ENCODE measurements at regions not wholly inside any gene's neighbourhood (a gene's known extent, or its start where the extent isn't known, plus 50 kb on each side); places are given as distances from the start of the nearest gene placed in this dataset.

DNA sequence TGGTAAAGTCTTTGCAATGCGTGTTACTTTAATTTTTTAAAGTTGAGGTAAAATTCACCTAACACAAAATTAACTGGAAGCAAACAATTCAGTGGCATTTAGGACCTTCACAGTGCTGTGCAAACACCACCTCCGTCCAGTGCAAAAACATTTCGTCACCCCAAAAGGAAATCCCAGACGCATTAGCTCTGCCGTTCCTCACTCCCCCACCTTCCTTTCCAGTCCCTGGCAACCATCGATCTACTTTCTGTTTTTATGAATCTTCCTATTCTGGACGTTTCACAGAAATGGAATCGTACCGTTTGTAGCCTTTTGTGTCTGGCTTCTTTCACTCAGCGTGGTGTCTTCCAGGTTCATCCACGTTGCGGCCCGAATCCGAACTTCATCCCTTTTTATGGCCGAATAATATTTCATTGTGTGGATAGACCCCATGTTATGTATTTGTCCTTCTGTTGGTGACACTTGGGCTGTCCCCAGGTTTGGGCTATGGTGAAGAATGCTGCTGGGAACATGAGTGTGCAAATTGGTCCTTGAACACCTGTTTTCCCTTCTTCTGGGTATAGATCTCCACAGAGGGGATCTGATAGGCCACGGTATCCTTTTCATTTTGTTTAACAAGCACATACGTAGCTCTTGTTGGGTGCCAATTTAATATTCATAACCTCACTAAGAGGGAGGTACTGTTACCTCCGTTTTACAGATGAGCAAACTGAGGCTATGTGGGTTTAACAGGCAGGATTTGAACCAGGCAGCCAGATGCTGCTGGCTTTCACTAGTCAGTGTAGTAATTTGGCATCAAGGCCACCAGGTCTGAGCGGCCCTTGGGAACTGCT lies 232.0 kb upstream of the GSE1 start:
- DNase-seq: no peak

GRCh38 chr16:85381738-85382592 lies 231.2 kb upstream of the GSE1 start:
- DNase-seq: no peak

DNA sequence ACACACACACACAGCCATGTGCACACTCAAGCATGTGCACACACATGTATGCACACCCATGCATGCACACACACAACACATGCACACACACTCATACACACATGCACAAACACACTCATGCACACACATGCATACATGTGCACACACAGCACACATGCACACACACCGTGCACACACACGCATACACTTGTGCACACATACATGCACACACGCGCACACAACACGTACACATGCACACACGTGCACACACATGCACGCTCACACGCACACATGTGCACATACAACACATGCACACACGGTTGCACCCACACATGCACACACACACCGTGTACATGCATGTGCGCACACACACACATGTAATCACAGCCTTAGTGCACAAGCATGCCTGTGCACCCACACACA lies 230.4 kb upstream of the GSE1 start:
- no peak for DNase-seq

DNA sequence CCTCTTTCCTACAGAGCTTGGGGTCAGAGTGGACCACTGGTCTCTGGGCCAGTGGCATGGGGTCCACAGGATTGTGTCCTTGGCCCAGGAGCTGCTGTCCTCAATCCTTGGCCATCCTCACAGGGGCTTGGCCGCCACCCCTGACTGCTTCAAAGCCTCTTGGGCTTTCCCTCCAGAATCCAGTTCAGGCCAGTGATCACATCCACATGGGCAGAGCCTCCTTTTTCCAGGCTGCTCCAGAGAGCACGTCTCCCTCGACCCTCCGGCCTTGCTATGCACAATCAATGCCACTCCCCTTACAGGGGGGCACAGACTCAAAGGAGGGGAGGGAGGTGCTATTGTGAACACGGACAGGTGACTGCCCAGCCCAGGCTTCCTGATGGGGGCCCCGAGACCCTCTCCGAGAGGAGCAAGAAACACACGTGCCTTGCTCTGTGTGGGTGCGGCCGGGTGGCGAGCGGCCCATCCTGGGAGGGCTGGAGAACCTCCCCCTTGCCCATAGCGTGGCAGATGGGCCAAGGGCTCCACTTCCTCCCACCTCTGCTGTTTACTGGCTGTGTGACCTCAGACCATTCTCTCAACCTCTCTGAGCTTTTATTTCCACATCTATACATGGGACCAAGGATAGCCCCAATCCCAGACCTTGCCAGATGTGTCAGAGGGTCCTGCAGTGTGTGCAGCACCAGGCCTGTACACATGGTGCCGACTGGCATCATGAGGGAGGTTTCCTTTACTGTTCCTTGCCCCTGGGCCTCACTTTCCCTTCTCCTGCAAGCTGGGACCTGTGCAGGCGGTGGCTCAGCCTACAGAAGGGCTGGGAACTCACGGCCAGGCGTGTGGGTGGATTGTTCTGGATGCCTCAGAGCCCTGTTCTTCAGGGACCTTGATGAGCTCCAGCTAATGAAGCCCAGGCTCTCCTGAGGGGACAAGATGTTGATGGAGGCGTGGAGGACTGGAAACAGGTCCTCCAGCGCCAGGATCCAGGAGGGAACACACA lies 229.0 kb upstream of the GSE1 start:
- DNase-seq: no peak

GRCh38 chr16:85384833-85385462 lies 228.2 kb upstream of the GSE1 start:
- no peak for DNase-seq

DNA sequence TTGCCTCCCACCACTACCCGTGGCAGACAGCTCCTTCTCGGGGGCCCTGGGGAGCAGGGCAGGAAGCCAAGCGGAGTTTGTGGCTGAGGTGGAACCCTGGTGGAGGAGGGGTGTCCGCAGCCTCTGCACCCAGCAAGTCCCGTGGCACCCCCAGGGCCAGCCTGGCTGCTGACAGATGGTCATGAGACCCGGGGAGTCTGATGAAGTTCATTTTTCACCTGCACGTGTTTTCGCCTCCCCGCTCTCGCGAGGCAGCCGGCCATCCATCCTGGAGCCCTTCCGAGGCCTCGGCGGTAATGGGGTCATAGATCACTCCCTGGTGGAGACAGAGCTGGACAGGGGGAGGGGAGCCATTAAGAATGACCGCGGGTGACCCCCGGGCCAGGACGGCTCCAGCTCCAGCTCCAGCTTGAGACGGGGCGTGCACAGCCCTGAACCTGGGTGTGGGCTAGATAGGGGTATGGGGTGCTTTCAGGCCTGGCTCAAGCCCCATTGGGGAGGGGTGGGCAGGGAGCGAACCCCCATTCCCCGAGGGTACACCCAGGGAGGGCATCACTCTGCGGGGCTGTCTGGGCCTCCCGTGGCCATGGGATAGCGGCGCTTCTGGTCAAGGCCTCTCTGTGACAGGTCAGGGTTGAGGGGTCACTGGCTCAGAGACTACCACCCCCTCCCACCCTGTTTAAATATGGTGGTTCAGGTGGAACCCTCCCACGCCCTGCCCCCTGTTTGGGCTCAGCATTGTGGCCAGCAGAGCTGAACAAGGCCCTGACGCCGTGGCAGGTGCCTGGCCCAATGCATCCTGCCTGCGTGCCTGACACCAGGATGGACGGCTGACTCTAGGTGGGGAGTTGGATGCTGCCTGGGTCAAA lies 227.4 kb upstream of the GSE1 start:
- DNase-seq: no peak

DNA sequence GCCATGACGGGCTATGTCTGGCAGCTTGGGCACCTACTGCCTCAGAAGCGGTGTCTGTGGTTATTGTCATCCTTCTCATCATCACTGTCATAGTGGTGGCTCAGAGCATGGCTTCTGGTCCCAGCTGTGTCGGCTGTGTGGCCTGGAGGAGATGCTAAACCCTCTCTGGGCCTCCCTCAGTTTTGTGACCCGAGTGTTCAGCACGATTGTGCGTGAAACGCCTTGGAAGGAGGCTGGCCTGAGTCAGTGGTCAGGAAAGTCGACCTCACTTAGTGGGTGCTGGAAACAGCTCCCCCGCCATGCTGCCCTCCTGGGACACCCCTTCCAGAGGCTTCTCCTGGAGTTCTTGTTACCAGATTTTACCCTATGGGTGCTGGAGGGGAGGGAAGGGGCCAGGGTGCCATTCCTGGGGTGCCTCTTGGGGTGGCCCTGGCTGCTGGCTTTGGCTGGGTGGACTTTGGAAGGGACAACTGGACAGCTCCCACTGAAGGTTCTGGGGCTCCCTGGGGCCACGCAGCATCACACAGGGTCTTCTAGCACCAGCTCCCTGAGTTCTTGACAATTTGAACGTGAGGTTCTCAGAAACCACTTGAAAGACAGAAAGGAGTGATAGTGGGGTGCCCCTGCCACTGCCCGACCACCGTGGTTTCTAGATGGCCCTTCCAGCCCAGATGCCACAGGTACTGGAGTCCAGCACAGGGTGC lies 226.5 kb upstream of the GSE1 start:
- DNase-seq: no peak

GRCh38 chr16:85387171-85387507 lies 226.0 kb upstream of the GSE1 start:
- DNase-seq: no peak

GRCh38 chr16:85387731-85388295 lies 225.3 kb upstream of the GSE1 start:
- no peak for DNase-seq

- no peak for DNase-seq
Measured at GRCh38 chr16:85389679-85390470, 223.2 kb upstream of the GSE1 start.

GRCh38 chr16:85390511-85391174 lies 222.5 kb upstream of the GSE1 start:
- no peak for DNase-seq

DNA sequence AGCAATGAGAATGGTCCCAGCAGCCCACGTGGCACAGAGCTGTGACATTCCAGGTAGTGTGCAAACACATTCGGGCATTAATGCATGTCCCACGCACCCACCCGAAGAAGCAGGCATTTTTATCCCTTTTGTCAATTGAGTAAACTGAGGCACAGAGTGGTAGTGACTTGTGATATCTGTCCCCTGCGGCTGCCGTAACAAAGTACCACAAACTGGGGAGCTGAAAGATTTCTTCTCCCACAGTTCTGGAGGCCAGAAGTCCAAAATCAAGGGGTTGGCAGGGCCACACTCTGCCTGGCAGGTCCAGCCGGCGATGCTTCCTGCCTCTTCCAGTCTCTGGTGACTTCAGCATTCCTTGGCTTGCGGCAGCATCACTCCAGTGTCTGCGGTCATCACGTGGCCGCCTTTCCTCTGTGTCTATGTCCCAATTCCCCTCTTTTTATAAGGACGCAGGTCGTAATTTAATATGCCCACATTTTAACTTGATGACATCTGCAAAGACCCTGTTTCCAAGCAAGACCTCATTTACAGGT lies 221.9 kb upstream of the GSE1 start:
- no peak for DNase-seq

DNA sequence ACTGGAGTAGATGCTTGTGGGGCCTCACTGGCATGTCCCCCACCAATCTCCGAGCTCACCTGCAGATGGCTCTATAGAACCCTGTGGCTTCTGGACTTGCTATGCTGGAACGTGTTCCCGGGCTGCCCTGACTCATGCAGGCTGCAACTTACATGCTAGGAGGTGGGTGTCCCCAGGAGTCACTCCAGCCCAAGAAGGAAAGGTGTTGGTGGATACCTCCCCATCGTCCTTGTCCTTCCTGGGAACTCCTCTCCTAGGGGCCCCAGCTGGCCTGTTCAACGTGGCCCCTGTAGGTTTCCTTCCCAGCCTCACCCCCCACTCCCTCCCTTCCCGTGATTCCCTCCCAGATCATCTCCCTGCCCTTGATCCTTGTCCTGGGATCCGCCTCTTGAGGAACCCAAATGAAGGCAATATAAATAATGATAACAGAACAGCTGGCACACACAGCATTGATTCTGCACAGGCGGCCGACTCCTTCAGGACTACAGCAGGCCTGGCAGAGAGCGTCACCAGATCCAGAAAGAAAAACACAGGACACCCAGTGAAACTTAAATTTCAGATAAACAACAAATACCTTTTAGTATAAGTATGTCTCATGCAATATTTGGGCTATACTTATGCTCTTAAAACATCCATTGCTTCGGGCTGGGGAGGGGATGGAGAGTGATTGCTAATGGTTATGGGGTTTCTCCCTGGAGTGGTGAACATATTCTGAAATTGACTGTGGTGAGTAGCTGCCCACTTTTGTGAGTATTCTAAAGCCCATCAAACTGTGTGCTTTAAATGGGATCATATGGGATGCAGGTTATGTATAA lies 221.1 kb upstream of the GSE1 start:
- DNase-seq: no peak

DNA sequence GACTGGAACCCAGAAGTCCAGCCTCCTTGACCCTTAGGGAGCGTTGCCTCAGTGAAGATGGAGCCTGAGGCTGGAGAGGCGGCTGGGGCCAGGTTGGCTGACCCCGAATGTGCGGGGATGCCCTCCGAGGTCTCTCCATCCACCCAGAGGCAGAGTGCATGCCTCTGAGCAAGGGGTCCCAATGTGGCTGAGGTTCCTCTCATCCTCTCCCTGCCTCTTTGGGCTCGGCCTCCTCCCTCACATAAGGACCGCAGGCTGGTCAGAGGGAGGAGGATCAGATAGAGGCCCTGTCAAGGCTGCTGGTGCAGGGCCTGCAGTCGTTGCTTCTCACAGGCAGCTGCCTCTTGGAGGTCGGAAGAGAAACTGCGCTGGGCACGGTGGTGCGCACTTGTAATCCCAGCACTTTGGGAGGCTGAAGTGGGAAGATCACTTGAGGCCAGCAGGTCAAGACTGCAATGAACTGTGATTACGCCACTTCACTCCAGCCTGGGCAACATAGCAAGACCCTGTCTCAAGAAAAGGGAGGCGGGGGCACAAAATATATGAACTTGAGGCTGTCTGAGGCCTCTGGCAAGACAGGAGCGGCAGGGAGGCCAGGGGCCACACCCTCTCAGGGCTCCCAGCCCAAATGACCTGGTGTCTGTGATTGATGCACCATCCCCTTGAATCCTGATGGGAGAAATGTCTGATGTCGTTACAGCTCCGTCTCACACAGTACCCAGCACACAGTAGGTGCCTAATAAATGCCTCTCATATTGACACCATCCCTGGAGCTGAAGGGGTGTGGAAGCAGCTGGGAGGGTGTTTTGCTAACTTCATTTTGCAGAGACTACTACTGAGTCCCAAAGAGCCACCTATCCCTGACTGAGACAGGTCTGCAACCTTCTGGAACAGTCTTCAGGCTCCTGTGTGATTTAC lies 220.1 kb upstream of the GSE1 start:
- DNase-seq: no peak

DNA sequence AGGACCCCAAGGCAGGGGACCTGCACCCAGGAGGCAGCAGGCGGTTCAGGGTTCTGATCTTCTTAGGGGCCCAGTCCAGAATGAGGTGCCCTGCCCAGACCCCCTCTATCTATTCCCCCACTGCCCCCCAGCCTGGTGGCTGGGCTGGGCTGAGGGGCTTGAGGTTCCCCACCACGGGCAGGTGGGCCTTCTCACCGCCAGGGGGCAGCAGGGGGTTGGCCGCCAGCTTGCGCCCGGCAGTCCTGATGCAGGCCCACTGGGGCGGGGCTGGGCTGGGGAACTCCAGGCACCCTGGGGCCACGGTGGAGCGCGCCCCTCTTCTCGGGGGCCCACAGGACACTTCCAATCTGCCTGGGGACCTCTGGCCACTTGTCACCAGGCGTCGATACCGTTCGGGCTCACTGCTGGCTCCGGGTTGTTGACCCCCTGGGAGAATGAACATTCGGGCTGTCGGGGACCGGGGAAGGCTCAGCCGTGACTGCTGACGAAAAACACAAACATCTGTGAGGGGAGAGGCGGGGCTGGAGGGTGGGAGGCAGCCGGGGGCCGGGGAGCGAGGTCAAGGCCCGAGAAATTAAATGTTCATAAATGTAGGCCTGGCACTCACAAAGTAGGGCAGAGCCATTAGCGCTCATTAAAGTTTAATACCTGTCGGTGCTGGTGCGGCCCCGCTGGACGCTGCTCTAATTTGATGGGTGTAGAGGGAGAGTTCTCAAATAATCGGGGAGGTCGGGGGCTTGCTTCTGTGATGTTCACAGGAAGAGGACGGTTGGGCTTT lies 219.3 kb upstream of the GSE1 start:
- peak; percentile 73 for DNase-seq

All from CD4-positive, alpha-beta T cell treated with Interleukin-6 for 4 hours (primary cell).